RWPE1 (cell line): ENCODE measurements at regions not wholly inside any gene's neighbourhood (a gene's known extent, or its start where the extent isn't known, plus 50 kb on each side); places are given as distances from the start of the nearest gene placed in this dataset.

Experiments
- CTCF ChIA-PET: fragments of 350-600 bp; sonication (Branson Sonifier 250); formaldehyde crosslinking; extraction: SDS; loops from one replicate; lab custom pipeline; 2021; lab: Yijun Ruan, JAX
- POLR2A ChIA-PET: fragments of 400-600 bp; formaldehyde crosslinking; extraction: SDS; loops from one replicate; lab custom pipeline; 2020; ENCODE audit warnings: antibody characterized with exemption; ENCODE audit not compliant: low non-redundant PET; lab: Yijun Ruan, JAX
- DNase-seq: peaks from one replicate; pipeline ENCODE4 v3.0.0; 2012; ENCODE audit warnings: low spot score
- H3K27ac ChIP-seq: fragments of 450-650 bp; 2 replicates; pipeline ENCODE4 v1.5.1; 2017
- CTCF ChIP-seq: fragments of 450-650 bp; conservative IDR thresholded peaks from 2 replicates; pipeline ENCODE4 v1.5.1; 2017; ENCODE audit warnings: low read depth, mild to moderate bottlenecking

- CTCF ChIA-PET, result no interaction called here
- TF ChIP-seq CTCF, result no peak
- no peak for DNase-seq
- H3K27ac ChIP-seq, result no peak overlapping the region
- POLR2A ChIA-PET, result no interaction called here
Observed at GRCh38 chr7:115533785-115534184, 496.8 kb downstream of the TFEC start.

- POLR2A ChIA-PET, result no interaction called here
- no peak overlapping the region for H3K27ac ChIP-seq
- TF ChIP-seq CTCF, result no peak
- no peak for DNase-seq
- CTCF ChIA-PET, result interaction anchor here (0.6 to 0.7 kb wide), 2 partner anchors 285 to 1014 kb away, joined by 3 to 4 read pairs; no protein-coding TSS in a partner anchor
Observed at GRCh38 chr7:115526278-115526677, 504.3 kb downstream of the TFEC start.

GRCh38 chr7:115522174-115522573 lies 508.4 kb downstream of the TFEC start:
- no peak overlapping the region for H3K27ac ChIP-seq
- TF ChIP-seq CTCF, result no peak
- ChIA-PET POLR2A (no interaction called here), CTCF (interaction anchor here (0.5 kb wide), 1 partner anchor 50 kb away, joined by 3 read pairs; no protein-coding TSS in a partner anchor)
- DNase-seq, result no peak

- ChIA-PET CTCF (no interaction called here), POLR2A (no interaction called here)
- DNase-seq, result no peak
- no peak for TF ChIP-seq CTCF
- H3K27ac ChIP-seq, result no peak overlapping the region
Observed at GRCh38 chr7:115516341-115516740, 514.2 kb downstream of the TFEC start.

- H3K27ac ChIP-seq, result no peak overlapping the region
- no peak for DNase-seq
- TF ChIP-seq CTCF, result no peak; the same call in 1 of the 2 replicates
- POLR2A ChIA-PET, result no interaction called here
- CTCF ChIA-PET, result interaction anchor here (0.7 kb wide), 1 partner anchor 613 kb away, joined by 3 read pairs; no protein-coding TSS in a partner anchor
Observed at GRCh38 chr7:115511330-115511729, 519.2 kb downstream of the TFEC start.

- POLR2A ChIA-PET, result no interaction called here
- no peak overlapping the region for H3K27ac ChIP-seq
- CTCF ChIA-PET, result interaction anchor here (0.7 kb wide), 1 partner anchor 44 kb away, joined by 3 read pairs; no protein-coding TSS in a partner anchor
- no peak for DNase-seq
- TF ChIP-seq CTCF, result no peak
Observed at GRCh38 chr7:115505136-115505535, 525.4 kb downstream of the TFEC start.

GRCh38 chr7:115499956-115500355 lies 530.6 kb downstream of the TFEC start:
- H3K27ac ChIP-seq, result no peak overlapping the region
- ChIA-PET CTCF (no interaction called here), POLR2A (no interaction called here)
- no peak for TF ChIP-seq CTCF
- no peak for DNase-seq
